K562 (cell line): ENCODE measurements at regions not wholly inside any gene's neighbourhood (a gene's known extent, or its start where the extent isn't known, plus 50 kb on each side); places are given as distances from the start of the nearest gene placed in this dataset.

Source experiments
- ARHGAP35 ChIP-seq: fragments of 450-650 bp; IDR thresholded peaks from 2 replicates; pipeline ENCODE4 v1.6.1; 2018; ENCODE audit not compliant: partially characterized antibody
- ATF3 ChIP-seq, 2 experiments: fragments of 450-650 bp in 1 of 2; sonication (generic) in 1 of 2; formaldehyde crosslinking in 1 of 2; IDR thresholded peaks in 1 of 2; conservative IDR thresholded peaks in 1 of 2; 2 replicates each; pipeline versions ENCODE4 v1.6.1 to v1.8.1; 2016 to 2023; ENCODE audit warnings: mild to moderate bottlenecking in 2 of 2, moderate library complexity in 2 of 2, inconsistent platforms in 1 of 2, missing genetic modification reagents in 1 of 2
- CBFA2T2 ChIP-seq: fragments of 450-650 bp; conservative IDR thresholded peaks from 2 replicates; pipeline ENCODE4 v1.6.1; 2017; ENCODE audit warnings: mild to moderate bottlenecking
- CBFA2T3 ChIP-seq: fragments of 450-650 bp; IDR thresholded peaks from 2 replicates; pipeline ENCODE4 v1.6.1; 2017
- CEBPB ChIP-seq: fragments of 450-650 bp; IDR thresholded peaks from 2 replicates; pipeline ENCODE4 v1.6.1; 2016; ENCODE audit warnings: missing genetic modification characterization, missing compliant biosample characterization
- COPS2 ChIP-seq: fragments of 450-650 bp; conservative IDR thresholded peaks from 2 replicates; pipeline ENCODE4 v1.6.1; 2016; ENCODE audit warnings: mild to moderate bottlenecking, moderate library complexity
- CREB1 ChIP-seq, 2 experiments: sonication (generic) in 1 of 2; formaldehyde crosslinking in 1 of 2; IDR thresholded peaks; 2 replicates each; pipeline versions ENCODE4 v1.6.1 to v1.8.0; 2012 to 2022; ENCODE audit warnings: inconsistent platforms in 1 of 2, mild to moderate bottlenecking in 1 of 2, missing genetic modification reagents in 1 of 2, moderate library complexity in 1 of 2
- ETV1 ChIP-seq: fragments of 450-650 bp; conservative IDR thresholded peaks from 2 replicates; pipeline ENCODE4 v1.6.1; 2016; ENCODE audit warnings: missing genetic modification characterization, control low read depth, low read depth, missing compliant biosample characterization
- EWSR1 ChIP-seq: fragments of 450-650 bp; IDR thresholded peaks from 2 replicates; pipeline ENCODE4 v1.6.1; 2018; ENCODE audit warnings: borderline replicate concordance, mild to moderate bottlenecking, low read depth, moderate library complexity; ENCODE audit not compliant: partially characterized antibody
- FOXK1 ChIP-seq: sonication (generic); formaldehyde crosslinking; IDR thresholded peaks from 2 replicates; pipeline ENCODE4 v1.8.0; 2022; ENCODE audit warnings: missing genetic modification reagents, mild to moderate bottlenecking, borderline replicate concordance
- FOXM1 ChIP-seq, 2 experiments: fragments of 450-650 bp in 1 of 2; sonication (generic) in 1 of 2; formaldehyde crosslinking in 1 of 2; IDR thresholded peaks; 2 replicates each; pipeline versions ENCODE4 v1.6.1 to v1.9.0; 2017 to 2022; ENCODE audit warnings: low read depth in 2 of 2, mild to moderate bottlenecking in 2 of 2, missing genetic modification reagents in 1 of 2, moderate library complexity in 1 of 2
- HDAC2 ChIP-seq: fragments of 450-650 bp; IDR thresholded peaks from 2 replicates; pipeline ENCODE4 v1.6.1; 2016; ENCODE audit warnings: mild to moderate bottlenecking
- PML ChIP-seq: IDR thresholded peaks from 2 replicates; pipeline ENCODE4 v1.6.1; 2012; ENCODE audit warnings: low read length, inconsistent platforms
- RBBP5 ChIP-seq: fragments of 200-600 bp; sonication (generic); IDR thresholded peaks from 2 replicates; pipeline ENCODE4 v1.6.1; 2012; ENCODE audit warnings: borderline replicate concordance, mild to moderate bottlenecking, low read length, control low read depth, inconsistent platforms; ENCODE audit not compliant: insufficient read depth, poor library complexity, severe bottlenecking
- SMARCC2 ChIP-seq: fragments of 450-650 bp; IDR thresholded peaks from 2 replicates; pipeline ENCODE4 v1.6.1; 2017; ENCODE audit warnings: antibody characterized with exemption, moderate library complexity, mild to moderate bottlenecking, low read depth
- STAT5A ChIP-seq: IDR thresholded peaks from 2 replicates; pipeline ENCODE4 v1.6.1; 2012; ENCODE audit warnings: low read length, inconsistent platforms, borderline replicate concordance
- TAL1 ChIP-seq: fragments of 450-650 bp; IDR thresholded peaks from 2 replicates; pipeline ENCODE4 v1.6.1; 2016; ENCODE audit warnings: mild to moderate bottlenecking
- TEAD4 ChIP-seq, 2 experiments: sonication (generic) in 1 of 2; formaldehyde crosslinking in 1 of 2; IDR thresholded peaks; 2 replicates each; pipeline versions ENCODE4 v1.6.1 to v1.8.0; 2012 to 2022; ENCODE audit warnings: borderline replicate concordance in 1 of 2, inconsistent platforms in 1 of 2, low read length in 1 of 2, mild to moderate bottlenecking in 1 of 2, missing genetic modification reagents in 1 of 2
- ZNF184 ChIP-seq: sonication (generic); formaldehyde crosslinking; IDR thresholded peaks from 2 replicates; pipeline ENCODE4 v1.5.0; 2020; ENCODE audit warnings: missing genetic modification reagents
- ZNF354B ChIP-seq: fragments of 250-450 bp; sonication (Bioruptor Pico); IDR thresholded peaks from 2 replicates; pipeline ENCODE4 v1.4.0; 2020
- ZNF592 ChIP-seq: fragments of 450-650 bp; IDR thresholded peaks from 2 replicates; pipeline ENCODE4 v1.6.1; 2017; ENCODE audit warnings: antibody characterized with exemption, mild to moderate bottlenecking
- ZNF740 ChIP-seq, 3 experiments: fragments of 200-800 bp in 1 of 3; sonication (Bioruptor generic) in 1 of 3; sonication (generic) in 1 of 3; formaldehyde crosslinking in 1 of 3; IDR thresholded peaks; 2 replicates each; pipeline versions ENCODE4 v1.6.1 to v1.8.0; 2016 to 2022; ENCODE audit warnings: mild to moderate bottlenecking in 2 of 3, missing compliant biosample characterization in 2 of 3, missing genetic modification characterization in 2 of 3, missing genetic modification reagents in 1 of 3

- TF ChIP-seq COPS2 (no peak), PML (peak; percentile 85), FOXK1 (CRISPR knock-in tag) (no peak), TEAD4 (IDR thresholded peaks at IDR 0.05; ENCODE audit: low read length) (peak; percentile 94), TEAD4 (CRISPR knock-in tag; IDR thresholded peaks at IDR 0.05; ENCODE audit: borderline replicate concordance) (no peak), CBFA2T3 (peak; percentile 93), TAL1 (peak; percentile 91), ZNF592 (peak; percentile 36), ETV1 (tag) (peak; percentile 62), STAT5A (peak; percentile 76), RBBP5 (no peak), FOXM1 (IDR thresholded peaks at IDR 0.05; ENCODE audit: low read depth) (peak; percentile 78), FOXM1 (CRISPR knock-in tag; IDR thresholded peaks at IDR 0.05; ENCODE audit: low read depth) (no peak), ZNF184 (CRISPR knock-in tag) (no peak), CREB1 (IDR thresholded peaks at IDR 0.05) (peak; percentile 22; the same call in 1 of the 2 replicates), CREB1 (CRISPR knock-in tag; IDR thresholded peaks at IDR 0.05) (no peak), CEBPB (tag) (peak; percentile 91), ZNF740 (CRISPR knock-in tag; IDR thresholded peaks at IDR 0.05) (no peak), ZNF740 (tag; IDR thresholded peaks at IDR 0.05) (no peak), ATF3 (IDR thresholded peaks at IDR 0.05) (peak; percentile 39; the same call in 1 of the 2 replicates), ATF3 (CRISPR knock-in tag; conservative IDR thresholded peaks at IDR 0.05) (no peak), ZNF354B (CRISPR knock-in tag) (0 out of 2 replicates have a peak, but pooled peaks have one; percentile 8), SMARCC2 (peak; percentile 86), ARHGAP35 (no peak), HDAC2 (peak; percentile 50; the same call in 1 of the 2 replicates), EWSR1 (no peak), CBFA2T2 (peak; percentile 86)
Observed at GRCh38 chr2:144595279-144595678, 75.4 kb upstream of the ZEB2 start (continued).
